ENCODE measurements at regions not wholly inside any gene's neighbourhood (a gene's known extent, or its start where the extent isn't known, plus 50 kb on each side); places are given as distances from the start of the nearest gene placed in this dataset.

DNA sequence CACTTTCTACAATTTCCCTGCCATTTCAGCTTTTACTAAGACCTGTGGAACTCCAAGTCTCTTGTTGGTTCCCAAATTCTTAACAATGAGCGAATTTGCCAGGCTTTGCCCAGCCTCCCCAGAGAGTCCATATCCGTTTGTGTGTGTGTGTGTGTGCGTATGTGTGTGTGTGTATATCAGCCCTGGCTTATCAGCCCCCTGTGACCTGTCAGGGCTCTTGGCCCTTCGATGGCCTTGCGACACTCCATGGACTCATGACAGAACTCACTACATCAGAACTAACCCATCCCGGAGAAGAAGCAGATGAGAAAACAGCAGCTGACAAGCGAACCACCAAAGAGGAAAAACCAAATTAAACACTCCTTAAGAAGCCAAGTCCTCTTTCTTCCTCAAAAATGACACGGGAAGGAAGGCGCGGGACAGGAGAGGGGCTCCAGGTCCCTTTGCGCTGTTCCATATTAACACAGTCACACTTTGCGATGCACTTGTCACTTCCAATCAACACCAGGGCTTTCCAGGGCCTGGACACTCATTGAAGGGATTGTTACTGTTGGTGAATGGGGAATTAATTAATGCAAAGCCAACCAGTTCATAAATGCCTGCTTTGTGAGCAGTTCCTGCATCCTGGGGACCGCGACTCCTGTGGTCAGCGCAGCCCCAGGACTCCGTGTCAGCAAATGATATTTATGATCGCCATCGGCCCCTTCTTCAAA, 524.0 kb downstream of the CD83 start (continued):
- no peak for TF ChIP-seq EZH2 (IDR thresholded peaks at IDR 0.05)
- TF ChIP-seq ZFX (IDR thresholded peaks at IDR 0.05) = no peak
- TF ChIP-seq ZNF274 (IDR thresholded peaks at IDR 0.05; ENCODE audit: low read depth, low read length) = no peak
- TF ChIP-seq ELF1 (IDR thresholded peaks at IDR 0.05; ENCODE audit: borderline replicate concordance, low read depth) = no peak
- TF ChIP-seq, protein P1, sequence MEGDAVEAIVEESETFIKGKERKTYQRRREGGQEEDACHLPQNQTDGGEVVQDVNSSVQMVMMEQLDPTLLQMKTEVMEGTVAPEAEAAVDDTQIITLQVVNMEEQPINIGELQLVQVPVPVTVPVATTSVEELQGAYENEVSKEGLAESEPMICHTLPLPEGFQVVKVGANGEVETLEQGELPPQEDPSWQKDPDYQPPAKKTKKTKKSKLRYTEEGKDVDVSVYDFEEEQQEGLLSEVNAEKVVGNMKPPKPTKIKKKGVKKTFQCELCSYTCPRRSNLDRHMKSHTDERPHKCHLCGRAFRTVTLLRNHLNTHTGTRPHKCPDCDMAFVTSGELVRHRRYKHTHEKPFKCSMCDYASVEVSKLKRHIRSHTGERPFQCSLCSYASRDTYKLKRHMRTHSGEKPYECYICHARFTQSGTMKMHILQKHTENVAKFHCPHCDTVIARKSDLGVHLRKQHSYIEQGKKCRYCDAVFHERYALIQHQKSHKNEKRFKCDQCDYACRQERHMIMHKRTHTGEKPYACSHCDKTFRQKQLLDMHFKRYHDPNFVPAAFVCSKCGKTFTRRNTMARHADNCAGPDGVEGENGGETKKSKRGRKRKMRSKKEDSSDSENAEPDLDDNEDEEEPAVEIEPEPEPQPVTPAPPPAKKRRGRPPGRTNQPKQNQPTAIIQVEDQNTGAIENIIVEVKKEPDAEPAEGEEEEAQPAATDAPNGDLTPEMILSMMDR (IDR thresholded peaks at IDR 0.05 in 2 of 3, conservative IDR thresholded peaks at IDR 0.05 in 1 of 3; ENCODE audit: borderline replicate concordance in 1 of 3, insufficient read depth in 1 of 3, low read depth in 2 of 3, low read length in 2 of 3) = no peak
- no peak for TF ChIP-seq JUND (IDR thresholded peaks at IDR 0.05)

DNA sequence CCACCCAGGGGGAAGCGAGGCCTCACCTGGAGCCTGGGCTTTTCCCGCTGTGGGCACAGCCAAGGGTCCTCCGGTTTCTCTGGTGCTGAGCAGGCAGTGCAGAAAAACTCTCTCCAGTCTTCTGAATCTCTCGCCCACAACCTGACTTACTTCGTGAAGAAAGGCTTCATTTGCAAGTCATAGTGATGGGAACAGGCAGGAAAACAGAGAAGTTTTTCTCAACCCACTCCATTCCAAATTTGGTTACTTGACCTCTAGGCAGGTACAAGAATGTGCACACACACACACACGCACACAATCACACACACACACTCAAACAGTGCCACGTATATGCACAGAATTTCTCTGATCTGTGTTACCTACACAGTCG, 524.5 kb downstream of the CD83 start:
- Histone ChIP-seq H4K20me1 (ENCODE audit: insufficient read depth) (no peaks in the 10 kb centered on the region), H3K27ac (ENCODE audit: low read depth, low read length) (no peak overlapping the region), H3K79me2 (ENCODE audit: insufficient read depth, low read length) (no peaks in the 10 kb centered on the region), H3K9ac (ENCODE audit: low read length) (no peak overlapping the region), H3K4me1 (ENCODE audit: control insufficient read depth in 1 of 2, insufficient read depth in 2 of 2, low read length in 2 of 2) (peaks cover 0 to 18% of the 10 kb centered on the region in 2 experiments; a peak in 2 of 4 replicates), H3K4me3 (replicated peaks in 1 of 2; ENCODE audit: low read depth in 1 of 2, low read length in 2 of 2) (no peak overlapping the region), H2AFZ (ENCODE audit: low read depth, low read length, poor library complexity, severe bottlenecking) (no peak overlapping the region), H3K9me2 (ENCODE audit: insufficient read depth) (no peaks in the 10 kb centered on the region), H3K9me3 (ENCODE audit: control insufficient read depth in 1 of 2, insufficient read depth in 1 of 2, low read depth in 1 of 2, low read length in 2 of 2) (no peaks in the 10 kb centered on the region), H3K36me3 (ENCODE audit: control insufficient read depth in 1 of 2, insufficient read depth in 2 of 2, low read length in 2 of 2) (no peaks in the 10 kb centered on the region), H3K4me2 (ENCODE audit: low read length) (no peak overlapping the region), H3K27me3 (ENCODE audit: insufficient read depth, low read length) (no peaks in the 10 kb centered on the region)
- POLR2A ChIA-PET = no interaction called here
- BruUV-seq (replicated peaks) = no TSS peak
- ATAC-seq (no peak), DNase-seq (ENCODE audit: low read depth, low spot score) (no peak)
- CTCF ChIA-PET = no interaction called here
- intact Hi-C loops (cut with micrococcal nuclease) = no loop called here
- RAD21 ChIA-PET (ENCODE audit: low non-redundant PET in 1 of 2, low total read pairs in 2 of 2, uncharacterized antibody in 2 of 2, unreplicated experiment in 2 of 2) = no interaction called here
- TF ChIP-seq, protein P2, sequence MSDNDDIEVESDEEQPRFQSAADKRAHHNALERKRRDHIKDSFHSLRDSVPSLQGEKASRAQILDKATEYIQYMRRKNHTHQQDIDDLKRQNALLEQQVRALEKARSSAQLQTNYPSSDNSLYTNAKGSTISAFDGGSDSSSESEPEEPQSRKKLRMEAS (IDR thresholded peaks at IDR 0.05) = no peak
- TF ChIP-seq, protein P3, sequence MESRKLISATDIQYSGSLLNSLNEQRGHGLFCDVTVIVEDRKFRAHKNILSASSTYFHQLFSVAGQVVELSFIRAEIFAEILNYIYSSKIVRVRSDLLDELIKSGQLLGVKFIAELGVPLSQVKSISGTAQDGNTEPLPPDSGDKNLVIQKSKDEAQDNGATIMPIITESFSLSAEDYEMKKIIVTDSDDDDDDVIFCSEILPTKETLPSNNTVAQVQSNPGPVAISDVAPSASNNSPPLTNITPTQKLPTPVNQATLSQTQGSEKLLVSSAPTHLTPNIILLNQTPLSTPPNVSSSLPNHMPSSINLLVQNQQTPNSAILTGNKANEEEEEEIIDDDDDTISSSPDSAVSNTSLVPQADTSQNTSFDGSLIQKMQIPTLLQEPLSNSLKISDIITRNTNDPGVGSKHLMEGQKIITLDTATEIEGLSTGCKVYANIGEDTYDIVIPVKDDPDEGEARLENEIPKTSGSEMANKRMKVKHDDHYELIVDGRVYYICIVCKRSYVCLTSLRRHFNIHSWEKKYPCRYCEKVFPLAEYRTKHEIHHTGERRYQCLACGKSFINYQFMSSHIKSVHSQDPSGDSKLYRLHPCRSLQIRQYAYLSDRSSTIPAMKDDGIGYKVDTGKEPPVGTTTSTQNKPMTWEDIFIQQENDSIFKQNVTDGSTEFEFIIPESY (IDR thresholded peaks at IDR 0.05; ENCODE audit: extremely low read depth, insufficient replicate concordance, low read length) = no peak
- TF ChIP-seq ZNF274 (IDR thresholded peaks at IDR 0.05; ENCODE audit: low read depth, low read length) (no peak), YY1 (IDR thresholded peaks at IDR 0.05; ENCODE audit: extremely low read depth, insufficient replicate concordance, low read depth, low read length) (no peak), POLR2A (IDR thresholded peaks at IDR 0.05; ENCODE audit: borderline replicate concordance, extremely low read depth, insufficient read depth, insufficient read length) (no peak), EZH2 (IDR thresholded peaks at IDR 0.05) (no peak), RAD21 (IDR thresholded peaks at IDR 0.05; ENCODE audit: low read depth) (no peak), JUND (IDR thresholded peaks at IDR 0.05) (no peak), CEBPB (IDR thresholded peaks at IDR 0.05; ENCODE audit: low read depth) (no peak), FOSL1 (IDR thresholded peaks at IDR 0.05; ENCODE audit: low read depth) (no peak), ZFX (IDR thresholded peaks at IDR 0.05) (no peak), CBX3 (IDR thresholded peaks at IDR 0.05; ENCODE audit: low read depth) (no peak), SRF (IDR thresholded peaks at IDR 0.05; ENCODE audit: low read depth) (no peak)
- TF ChIP-seq, protein P4, sequence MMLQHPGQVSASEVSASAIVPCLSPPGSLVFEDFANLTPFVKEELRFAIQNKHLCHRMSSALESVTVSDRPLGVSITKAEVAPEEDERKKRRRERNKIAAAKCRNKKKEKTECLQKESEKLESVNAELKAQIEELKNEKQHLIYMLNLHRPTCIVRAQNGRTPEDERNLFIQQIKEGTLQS (IDR thresholded peaks at IDR 0.05) = no peak
- TF ChIP-seq, protein P1 (IDR thresholded peaks at IDR 0.05 in 2 of 3, conservative IDR thresholded peaks at IDR 0.05 in 1 of 3; ENCODE audit: borderline replicate concordance in 1 of 3, insufficient read depth in 1 of 3, low read depth in 2 of 3, low read length in 2 of 3) = no peak

Measured in HCT116 (cell line).